ENCODE measurements at regions not wholly inside any gene's neighbourhood (a gene's known extent, or its start where the extent isn't known, plus 50 kb on each side); places are given as distances from the start of the nearest gene placed in this dataset.

- DNase-seq (ENCODE audit: extremely low read depth, low read depth, low spot score): no peak
Observed at GRCh38 chr3:35946121-35946853, 307.0 kb downstream of the ARPP21 start.

- DNase-seq (ENCODE audit: extremely low read depth, low read depth, low spot score): no peak
Observed at GRCh38 chr3:35946854-35947515, 307.7 kb downstream of the ARPP21 start.

GRCh38 chr3:35950021-35950420 lies 310.7 kb downstream of the ARPP21 start:
- no peak for DNase-seq (ENCODE audit: extremely low read depth, low read depth, low spot score)

GRCh38 chr3:35954413-35954812 lies 315.1 kb downstream of the ARPP21 start:
- no peak for DNase-seq (ENCODE audit: extremely low read depth, low read depth, low spot score)

- DNase-seq (ENCODE audit: extremely low read depth, low read depth, low spot score): no peak
Observed at GRCh38 chr3:35965908-35966307, 326.6 kb downstream of the ARPP21 start.

GRCh38 chr3:35966629-35967464 lies 327.5 kb downstream of the ARPP21 start:
- no peak for DNase-seq (ENCODE audit: extremely low read depth, low read depth, low spot score)

- DNase-seq (ENCODE audit: extremely low read depth, low read depth, low spot score): no peak
Observed at GRCh38 chr3:35968043-35968622, 328.8 kb downstream of the ARPP21 start.

GRCh38 chr3:35969406-35969805 lies 330.1 kb downstream of the ARPP21 start:
- no peak for DNase-seq (ENCODE audit: extremely low read depth, low read depth, low spot score)

GRCh38 chr3:35970793-35971192 lies 331.5 kb downstream of the ARPP21 start:
- no peak for DNase-seq (ENCODE audit: extremely low read depth, low read depth, low spot score)

- DNase-seq (ENCODE audit: extremely low read depth, low read depth, low spot score): no peak
Observed at GRCh38 chr3:35971686-35972085, 332.4 kb downstream of the ARPP21 start.

- DNase-seq (ENCODE audit: extremely low read depth, low read depth, low spot score): no peak
Observed at GRCh38 chr3:35974872-35975271, 335.5 kb downstream of the ARPP21 start.

- no peak for DNase-seq (ENCODE audit: extremely low read depth, low read depth, low spot score)
Observed at GRCh38 chr3:35986161-35986560, 346.8 kb downstream of the ARPP21 start.

GRCh38 chr3:35987386-35987785 lies 348.1 kb downstream of the ARPP21 start:
- DNase-seq (ENCODE audit: extremely low read depth, low read depth, low spot score): no peak

GRCh38 chr3:35992041-35992440 lies 352.7 kb downstream of the ARPP21 start:
- no peak for DNase-seq (ENCODE audit: extremely low read depth, low read depth, low spot score)

GRCh38 chr3:36011791-36012190 lies 368.5 kb upstream of the STAC start:
- DNase-seq (ENCODE audit: extremely low read depth, low read depth, low spot score): no peak

GRCh38 chr3:36013425-36013824 lies 366.9 kb upstream of the STAC start:
- DNase-seq (ENCODE audit: extremely low read depth, low read depth, low spot score): no peak

GRCh38 chr3:36025232-36025631 lies 355.1 kb upstream of the STAC start:
- DNase-seq (ENCODE audit: extremely low read depth, low read depth, low spot score): no peak

GRCh38 chr3:36032180-36033047 lies 347.9 kb upstream of the STAC start:
- DNase-seq (ENCODE audit: extremely low read depth, low read depth, low spot score): no peak

- no peak for DNase-seq (ENCODE audit: extremely low read depth, low read depth, low spot score)
Observed at GRCh38 chr3:36058404-36059030, 321.8 kb upstream of the STAC start.

GRCh38 chr3:36060950-36061349 lies 319.4 kb upstream of the STAC start:
- DNase-seq (ENCODE audit: extremely low read depth, low read depth, low spot score): no peak
